Ecto neural progenitor cell (in vitro differentiated cells): ENCODE measurements at regions not wholly inside any gene's neighbourhood (a gene's known extent, or its start where the extent isn't known, plus 50 kb on each side); places are given as distances from the start of the nearest gene placed in this dataset.

Experiments
- DNase-seq: peaks from one replicate; pipeline ENCODE4 v3.0.0-alpha.2; 2018; ENCODE audit warnings: low spot score

DNA sequence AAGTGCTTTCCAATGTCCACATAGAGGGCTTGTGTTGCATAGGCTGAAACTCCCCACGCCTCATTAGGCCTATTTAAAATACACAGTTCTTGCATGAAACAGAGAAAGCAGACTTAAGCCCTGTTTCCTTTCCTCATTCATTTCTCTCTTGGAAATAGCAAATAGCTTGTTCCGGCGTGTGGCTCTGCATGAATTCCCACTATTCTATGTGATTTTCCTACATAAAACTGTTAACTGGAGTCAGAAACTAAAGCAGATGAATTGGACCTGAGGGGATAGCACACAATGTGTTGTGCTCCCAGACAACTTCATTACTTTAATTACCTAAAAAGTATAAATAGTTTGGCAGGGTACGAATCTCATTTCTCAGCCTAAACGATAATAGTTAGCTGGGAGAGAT, 981.5 kb downstream of the SORCS1 start:
- DNase-seq = no peak

DNA sequence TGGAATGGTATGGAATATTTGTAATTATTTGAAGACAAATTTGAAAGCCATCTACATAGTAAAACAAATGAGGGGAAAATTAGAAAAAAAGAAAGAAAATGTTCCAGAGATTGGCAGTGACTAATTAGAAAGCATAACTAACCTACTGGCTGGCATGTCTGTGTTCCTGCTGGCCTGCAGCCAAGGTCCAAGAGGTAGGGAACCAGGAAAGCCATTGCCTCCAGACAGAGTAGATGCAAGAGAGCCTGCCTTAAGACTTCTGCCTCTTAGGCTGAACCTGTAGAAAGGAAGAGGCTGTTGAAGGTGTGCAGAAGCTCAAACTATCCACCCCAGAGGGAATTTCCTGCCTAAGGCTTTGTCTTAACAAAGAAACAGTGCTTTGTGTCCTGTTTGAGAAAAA, 982.0 kb downstream of the SORCS1 start:
- no peak for DNase-seq

DNA sequence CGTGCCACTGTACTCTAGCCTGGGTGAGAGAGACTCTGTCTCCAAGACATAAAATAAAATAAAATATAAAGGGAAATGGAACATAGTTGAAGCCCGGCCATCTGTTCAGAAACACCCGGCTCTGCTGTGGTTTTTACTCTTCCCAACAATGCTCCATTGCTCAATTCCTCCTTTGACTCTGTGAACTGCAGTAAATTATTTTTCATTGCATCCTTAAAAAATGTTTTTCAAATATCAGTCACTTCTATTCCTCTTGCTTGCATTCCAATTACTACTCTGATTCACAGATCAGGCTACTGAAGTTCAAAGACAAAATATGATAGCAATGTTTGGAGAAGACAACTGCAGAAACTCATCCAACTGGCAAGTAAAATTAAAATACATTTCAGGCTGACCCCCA, 983.0 kb downstream of the SORCS1 start:
- no peak for DNase-seq

DNA sequence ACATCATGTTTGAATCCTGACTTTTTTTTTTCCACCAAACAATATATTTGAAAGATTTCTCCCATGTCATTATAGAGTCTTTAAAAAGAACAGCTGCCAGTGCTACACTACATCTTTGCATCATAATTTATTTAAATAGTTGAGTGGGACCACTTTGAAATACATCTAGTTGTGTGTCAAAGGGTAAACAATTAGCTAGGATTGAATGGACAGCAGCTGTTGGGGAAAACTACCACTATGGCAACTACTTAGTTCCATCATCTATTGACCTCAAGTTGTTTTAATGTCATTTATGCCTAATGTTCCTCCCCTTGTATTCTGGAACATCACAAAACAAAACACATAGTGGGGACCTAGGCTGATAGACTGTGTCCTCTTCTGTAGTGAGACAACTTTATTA, 985.1 kb downstream of the SORCS1 start:
- DNase-seq = no peak

DNA sequence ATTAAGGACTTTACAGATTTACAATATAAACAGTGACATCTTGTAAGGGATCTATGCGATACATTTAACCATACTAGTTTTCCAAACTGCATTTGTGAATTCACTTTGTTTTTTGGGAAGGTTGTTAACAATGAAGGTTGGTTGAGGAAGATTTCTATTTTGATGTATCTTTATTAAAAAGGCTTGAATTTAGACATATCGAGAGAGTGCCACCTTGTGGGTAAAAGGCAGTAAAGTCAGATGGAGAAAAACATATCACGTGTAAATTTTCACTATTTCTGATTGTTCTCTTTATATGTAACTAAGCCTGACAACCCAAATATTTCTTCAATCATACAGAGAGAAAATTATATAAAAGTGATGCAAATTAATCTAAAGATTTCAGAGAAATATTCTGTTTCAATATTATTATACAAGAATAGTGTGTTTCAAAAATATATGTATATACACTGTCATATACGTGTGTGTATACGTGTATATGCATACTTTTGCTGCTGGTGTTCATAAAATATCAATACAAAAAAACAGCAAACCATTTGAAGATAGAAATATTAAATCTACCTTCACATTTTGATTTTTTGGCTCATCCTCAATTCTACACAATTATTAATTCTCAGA, 988.6 kb downstream of the SORCS1 start:
- DNase-seq = no peak

DNA sequence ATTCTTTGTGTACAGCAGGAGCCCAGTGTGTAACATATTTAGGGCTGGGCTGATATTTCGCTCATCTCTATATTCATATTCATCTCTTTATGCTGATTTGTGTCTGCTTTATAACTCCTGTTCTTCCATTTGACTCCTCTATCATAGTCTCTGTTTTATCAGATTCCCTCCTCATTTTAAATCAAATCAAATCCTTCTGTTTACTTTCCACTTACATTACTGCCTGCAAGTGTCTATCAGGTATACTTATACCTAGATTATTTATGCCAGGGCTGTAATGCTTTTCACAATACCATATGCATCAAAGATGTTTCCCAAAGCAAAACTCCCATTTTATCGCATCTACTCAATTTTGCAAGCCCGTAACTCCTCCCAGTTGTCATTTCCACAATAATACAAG, 990.7 kb downstream of the SORCS1 start:
- no peak for DNase-seq

DNA sequence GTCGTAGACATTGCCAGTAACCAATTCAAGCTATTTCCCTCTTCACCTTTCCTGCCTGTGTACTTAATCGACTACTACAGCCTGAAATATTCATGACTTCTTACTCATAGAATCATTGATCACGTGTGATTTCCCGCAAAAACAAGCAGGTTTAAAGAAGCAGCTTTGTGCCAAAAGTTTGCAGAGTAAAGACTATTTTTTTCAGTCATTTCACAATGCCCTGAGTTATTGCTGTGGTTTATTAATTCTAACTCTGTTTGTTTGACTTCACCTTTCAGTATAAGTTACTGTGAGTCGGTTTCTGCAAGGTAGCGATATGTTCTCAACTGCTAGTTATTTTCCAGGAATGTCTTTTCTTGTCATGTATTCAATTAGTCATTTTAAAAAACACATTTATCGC, 995.3 kb downstream of the SORCS1 start:
- no peak for DNase-seq

DNA sequence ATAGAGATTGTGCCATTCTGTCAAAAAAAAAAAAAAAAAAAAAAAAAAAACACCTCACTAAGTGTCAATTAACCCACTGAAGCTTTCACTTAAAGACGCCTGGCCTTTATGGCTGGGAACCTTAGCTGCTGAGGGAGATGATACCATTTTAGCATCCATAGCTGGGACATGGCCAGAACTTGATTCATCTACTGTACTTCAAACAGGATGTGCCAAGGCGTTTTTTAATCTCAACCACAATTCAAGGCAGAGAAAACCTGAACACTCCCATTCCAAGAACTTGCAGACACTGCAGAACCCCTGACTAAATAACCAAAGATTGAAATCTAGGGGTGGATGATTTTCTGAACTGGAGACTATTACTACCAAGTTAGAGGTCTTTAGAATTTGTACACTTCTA, 996.6 kb downstream of the SORCS1 start:
- no peak for DNase-seq

DNA sequence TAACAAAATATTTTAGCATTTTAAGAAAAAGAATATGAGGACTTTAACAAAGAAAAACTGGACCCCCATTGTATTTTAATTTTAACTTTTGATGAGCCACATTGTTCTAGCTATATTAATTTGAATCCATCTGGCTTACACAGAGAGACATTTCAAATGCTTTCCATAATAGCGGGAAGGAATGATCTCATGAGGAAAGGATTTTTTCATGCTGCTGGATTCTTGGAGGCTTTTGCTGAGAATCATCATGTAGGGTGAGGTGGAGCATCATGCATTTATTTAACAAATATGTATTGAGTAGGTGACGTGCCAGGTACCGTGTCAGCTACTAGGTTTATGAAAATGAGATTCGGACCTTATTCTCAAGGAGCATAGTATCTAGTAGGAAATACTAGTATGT, 1006.3 kb downstream of the SORCS1 start:
- DNase-seq = no peak

DNA sequence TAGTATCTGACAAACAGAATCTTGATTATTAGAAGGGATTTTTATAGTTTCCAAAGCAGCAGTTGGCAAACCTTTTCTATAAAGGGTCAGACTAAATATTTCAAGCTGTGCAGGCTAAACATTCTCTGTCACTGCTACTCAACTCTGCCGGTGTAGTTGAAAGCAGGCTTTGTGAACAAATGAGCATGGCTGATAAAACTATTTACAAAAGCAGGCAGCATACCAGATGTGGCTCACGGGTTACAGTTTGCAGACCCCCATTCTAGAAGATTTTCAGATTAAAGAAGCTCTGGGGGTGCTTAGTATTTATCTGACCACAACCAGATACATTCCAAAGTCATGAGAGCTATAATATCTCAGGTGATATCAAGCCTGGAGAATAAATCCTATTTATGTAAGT, 1017.5 kb downstream of the SORCS1 start:
- no peak for DNase-seq

DNA sequence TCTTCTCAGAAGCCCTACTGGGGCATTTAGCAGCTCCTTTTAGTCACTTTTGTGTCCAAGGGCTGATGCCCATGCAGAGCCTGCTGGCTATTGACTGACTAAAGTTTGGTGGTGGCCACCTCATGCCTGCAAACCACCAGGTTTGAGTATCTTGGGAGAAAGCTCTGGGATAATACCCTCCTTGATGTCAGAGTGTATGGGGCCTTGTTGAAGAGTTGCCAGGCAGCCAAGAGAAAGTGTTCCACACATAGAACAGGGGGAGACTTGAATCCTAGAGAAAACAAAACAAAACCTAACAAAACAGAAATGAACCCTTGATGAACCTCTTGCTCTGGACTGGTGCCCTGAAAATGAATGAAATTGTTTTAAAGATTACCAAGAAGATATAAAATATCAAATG, 1024.6 kb downstream of the SORCS1 start:
- no peak for DNase-seq

DNA sequence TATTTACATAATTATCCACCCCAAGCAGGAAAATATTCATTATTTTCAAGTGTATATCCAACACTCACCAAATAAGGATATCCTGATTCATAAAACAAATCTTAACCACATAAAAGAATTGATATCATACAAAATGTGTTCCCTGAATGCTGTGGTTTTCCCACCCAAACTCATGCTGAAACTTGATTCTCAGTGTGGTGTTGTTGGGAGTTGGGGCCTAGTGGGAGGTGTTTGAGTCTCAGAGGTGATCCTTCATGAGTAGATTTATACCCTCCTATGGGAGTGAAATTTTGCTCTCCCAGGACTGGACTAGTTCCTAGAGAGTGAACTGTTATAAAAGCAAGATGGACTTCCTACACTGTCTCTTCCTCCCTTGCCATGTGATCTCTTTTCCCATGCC, 1028.3 kb downstream of the SORCS1 start:
- DNase-seq = no peak

DNA sequence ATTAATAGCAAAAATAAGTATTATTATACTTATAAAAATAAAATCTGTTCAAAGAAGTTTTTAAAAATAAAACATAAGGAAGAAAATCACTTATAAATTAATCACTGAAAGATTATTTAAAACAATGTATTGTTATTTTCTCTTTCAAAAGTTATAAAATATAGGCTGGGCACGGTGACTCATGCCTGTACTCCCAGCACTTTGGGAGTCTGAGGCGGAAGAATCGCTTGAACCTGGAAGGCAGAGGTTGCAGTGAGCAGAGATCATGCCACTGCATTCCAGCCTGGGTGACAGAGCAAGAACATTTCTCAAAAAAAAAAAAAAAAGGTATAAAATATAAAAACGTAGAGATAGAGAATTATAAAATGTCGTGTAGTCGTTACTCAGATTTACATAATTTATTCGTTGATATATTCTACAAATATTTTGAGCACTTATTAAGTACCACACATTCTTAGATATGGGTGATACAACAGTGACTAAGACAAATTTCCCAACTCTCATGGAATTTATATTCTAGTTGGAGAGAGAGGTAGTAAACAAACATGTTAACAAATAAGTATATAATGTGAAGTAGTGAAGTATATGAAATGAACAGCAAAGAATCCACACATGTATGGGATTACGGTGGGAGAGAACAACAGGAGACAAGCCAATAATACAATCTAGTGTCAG, 1030.0 kb downstream of the SORCS1 start:
- no peak for DNase-seq

DNA sequence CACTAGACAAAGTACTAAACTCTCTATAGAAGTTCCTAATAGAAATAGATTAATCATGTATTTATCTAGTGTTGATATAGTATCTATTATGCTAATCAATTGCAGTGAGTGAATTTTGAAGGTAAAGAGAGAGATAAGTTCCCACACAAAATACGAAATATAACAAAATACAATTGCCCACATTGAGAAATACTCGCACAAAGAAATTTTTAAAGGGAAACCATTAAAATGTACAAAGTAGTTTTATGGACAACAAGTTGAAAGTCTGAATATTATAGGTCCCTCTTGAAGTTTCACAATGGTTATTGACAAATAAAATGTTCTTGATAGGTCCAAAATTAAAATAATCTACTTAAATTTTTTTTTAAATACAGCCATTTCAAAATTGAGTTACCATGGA, 1031.1 kb downstream of the SORCS1 start:
- DNase-seq = no peak

DNA sequence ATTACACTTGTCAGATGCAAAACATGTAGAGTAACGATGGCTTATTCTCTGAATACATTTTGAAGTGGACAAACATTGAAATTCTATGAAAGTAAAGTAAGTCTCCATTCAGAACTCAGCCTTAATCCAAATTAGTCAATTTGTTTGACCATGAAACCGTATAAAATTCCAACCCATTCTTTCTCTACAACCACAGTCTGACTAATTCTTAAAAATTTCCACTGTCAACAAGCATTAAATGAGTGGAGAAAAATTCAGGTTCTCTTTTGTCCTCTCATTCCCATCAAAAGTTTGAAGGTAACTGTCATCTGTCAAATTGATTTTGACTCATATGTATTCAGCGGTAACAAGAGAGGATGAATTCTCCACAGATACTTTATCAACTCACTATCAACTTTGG, 1031.5 kb downstream of the SORCS1 start:
- DNase-seq = no peak

DNA sequence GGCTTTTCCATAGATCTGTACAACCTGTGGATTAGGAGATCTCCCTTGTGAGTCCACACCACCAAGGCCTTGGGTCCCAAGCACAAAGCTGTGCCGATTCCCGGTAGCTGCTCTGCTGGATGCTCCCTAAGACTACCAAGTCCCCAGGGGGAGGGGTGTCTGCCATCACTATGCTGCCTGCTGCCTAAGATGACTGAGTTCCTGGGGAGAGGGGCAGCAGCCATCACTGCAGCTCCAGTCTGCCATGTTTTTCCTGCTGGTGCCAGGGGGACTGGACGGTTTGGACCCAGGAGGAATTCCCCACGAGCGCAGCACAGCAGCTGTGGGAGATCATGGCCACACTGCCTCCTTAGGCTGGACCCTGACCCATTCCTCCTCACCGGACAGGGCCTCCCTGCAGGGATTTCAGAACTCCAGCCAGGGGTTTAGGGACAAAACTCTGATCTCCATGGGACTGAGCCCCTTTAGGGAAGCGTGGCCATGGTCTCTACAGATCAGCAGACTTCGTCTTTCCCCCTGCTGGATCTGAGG, 1049.8 kb downstream of the SORCS1 start:
- no peak for DNase-seq

DNA sequence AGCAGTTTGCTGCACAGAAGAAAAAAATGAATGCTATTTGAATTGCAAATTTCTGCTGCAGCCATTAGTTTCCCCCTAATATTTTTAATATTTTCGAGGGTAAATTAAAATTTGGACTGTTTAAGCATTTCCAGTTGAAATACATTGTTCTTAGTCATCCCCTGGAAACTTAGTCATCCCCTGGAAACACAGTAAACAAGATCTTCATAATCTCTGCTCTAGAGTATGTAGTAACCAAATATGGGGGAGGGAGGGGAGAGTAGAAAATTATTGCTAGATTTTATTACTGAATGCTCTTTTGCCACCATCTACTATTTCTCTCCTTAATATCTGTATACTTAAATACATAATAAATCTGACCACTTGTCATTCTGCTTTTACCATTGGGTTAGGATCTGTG, 1053.3 kb downstream of the SORCS1 start:
- no peak for DNase-seq

DNA sequence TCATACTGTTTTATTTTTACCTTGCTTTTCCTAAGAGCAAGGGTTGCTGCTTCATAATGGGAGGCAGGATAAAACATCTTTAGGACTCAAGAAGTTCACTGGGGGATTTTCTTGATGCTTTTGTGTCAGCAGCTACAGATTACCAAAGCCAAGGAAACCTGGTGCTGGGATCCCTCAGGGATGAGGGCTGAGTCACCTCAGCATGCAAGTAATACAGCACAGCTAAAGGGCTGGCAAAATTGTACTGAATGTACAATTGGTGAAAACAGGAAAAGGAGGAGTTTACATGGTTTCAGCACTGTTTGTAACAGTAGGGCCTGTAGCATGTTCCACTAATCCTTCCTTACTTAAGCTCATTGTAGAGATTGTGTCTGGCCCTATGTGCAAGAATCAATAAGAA, 1056.8 kb downstream of the SORCS1 start:
- DNase-seq = no peak

DNA sequence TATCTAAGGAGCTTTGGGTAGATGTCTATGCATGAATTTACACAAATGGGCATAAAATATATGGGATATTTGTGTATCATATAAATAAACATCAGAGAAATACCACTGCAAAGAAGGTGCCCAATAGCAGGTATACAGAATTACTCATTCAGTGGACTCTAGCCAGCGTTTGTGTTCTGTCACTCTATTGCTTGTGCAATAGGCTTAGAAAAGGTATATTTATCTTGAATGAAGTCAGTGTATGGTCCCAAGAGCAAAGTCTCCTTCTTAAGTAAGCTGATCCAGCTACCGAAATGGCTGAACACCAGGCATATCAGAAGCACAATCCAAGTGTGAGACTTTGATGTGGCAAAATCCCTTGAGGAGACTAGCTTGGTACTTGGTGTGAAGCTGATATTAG, 1058.4 kb downstream of the SORCS1 start:
- DNase-seq = no peak

DNA sequence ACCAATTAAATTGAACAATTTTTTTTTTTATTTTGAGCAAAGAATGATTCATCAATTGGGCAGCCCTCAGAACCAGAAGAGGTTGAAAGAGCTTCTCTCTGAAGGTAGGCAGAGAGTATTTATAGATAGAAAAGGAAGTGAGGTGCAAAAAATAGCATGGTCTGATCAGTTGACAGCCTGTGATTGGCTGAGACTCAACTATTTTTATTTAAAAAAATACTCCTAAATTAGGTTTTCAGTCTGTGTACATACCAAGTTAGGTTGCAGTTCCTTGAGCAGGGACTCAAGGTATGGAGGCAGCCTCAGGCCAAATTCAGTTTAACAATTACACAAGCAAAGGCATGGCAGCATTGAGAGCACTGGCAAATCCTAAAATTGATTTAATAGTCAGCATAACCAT, 1074.7 kb downstream of the SORCS1 start:
- no peak for DNase-seq

DNA sequence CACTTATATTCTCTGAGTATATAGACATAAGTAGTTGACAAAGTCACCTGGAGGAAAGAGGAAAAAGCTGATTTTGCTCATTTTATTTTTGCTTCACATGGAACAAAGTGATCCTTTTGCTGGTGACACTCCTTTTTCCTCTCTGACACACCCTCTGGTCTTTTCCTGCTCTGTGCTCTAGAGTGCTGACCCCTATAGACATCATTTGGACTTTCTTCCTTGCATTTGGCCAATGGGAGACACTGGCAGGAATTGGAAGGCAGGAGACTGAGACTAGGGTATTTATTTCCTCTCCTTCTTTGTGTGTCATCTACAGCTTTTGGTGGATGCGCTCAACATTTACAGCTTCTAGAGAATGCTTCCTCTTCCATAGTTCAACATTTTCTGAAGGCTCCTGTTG, 1078.1 kb downstream of the SORCS1 start:
- DNase-seq = no peak

DNA sequence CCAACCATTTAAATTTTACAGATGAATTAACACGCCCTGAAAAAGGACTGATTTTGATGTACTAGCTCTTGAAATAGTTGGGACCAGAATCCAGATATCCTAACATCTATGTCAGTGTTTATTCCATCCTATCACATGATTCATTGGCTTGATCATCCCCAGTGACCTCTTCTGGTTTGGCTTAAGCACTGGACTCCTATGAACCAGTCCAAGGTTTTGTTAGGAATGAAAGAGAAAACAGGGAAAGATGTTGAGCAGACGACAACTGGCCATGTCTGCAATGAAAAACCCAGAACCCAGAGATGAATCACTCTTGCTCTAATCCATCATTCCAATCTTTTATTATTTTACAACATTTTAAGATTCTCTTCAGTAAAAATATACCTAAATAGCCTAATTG, 1080.9 kb downstream of the SORCS1 start:
- DNase-seq = no peak

DNA sequence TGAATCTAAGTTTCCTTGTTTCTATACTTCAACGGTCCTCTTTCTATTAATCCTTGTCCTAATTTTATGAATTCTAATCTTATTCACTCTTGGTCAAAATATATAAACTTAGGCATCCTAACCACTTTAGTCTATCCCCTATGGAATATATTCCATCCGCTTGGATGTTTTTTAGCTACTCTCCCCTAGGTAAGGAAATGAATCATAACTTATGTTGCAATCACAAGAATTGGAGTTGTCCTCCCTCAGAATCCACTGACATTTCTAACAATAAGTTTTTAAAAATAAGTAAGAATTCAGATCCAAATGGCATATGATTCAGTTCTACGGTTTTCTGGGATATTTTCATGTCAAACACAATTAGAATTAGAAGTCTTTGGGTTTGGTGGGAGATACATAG, 1081.6 kb downstream of the SORCS1 start:
- DNase-seq = no peak

DNA sequence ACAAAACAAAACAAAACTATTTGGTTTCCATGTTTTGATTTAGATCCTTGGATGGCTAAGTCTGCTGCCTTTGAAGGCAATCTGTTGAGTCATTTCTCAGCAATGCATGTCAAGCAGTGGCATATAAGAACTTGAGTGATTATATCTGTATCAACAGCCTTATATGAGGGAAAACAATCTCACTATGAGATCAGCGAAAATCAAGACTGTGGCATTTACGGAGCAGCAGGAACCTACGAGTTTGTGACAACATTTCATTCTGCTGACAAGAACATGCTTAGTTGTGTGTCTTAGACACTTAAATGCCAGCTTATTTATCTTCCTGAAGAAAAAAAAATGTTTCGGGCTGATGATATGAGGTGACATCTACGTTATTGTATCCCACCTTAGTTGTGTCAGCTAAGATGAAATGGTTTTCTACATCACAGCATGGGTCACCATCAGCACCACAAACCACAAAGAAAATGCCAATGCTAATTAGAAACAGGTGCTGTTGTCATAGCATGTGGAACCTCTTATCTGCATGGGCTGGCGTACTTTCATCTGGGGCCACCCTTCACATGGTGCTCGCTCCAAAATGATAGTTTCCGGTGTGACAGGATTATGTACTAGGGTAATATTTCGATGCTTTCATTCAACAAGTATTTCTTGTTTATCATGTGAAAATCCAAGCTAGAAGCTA, 1085.5 kb downstream of the SORCS1 start:
- no peak for DNase-seq
